Sigmoid colon (tissue), 4 donors: ENCODE measurements at regions not wholly inside any gene's neighbourhood (a gene's known extent, or its start where the extent isn't known, plus 50 kb on each side); places are given as distances from the start of the nearest gene placed in this dataset.
"Not testable (repeated sequence)": the region's sequence is repeated elsewhere in the genome, so short reads cannot be mapped to it uniquely, and the experiment has no call there.

Experiments
- CTCF ChIP-seq, 4 experiments: fragments of 450-650 bp in 3 of 4; fragments of 200-600 bp in 1 of 4; IDR thresholded peaks; one replicate each; pipeline ENCODE4 v1.5.1; 2016 to 2019; ENCODE audit warnings: antibody characterized with exemption in 4 of 4, mild to moderate bottlenecking in 3 of 4, moderate library complexity in 2 of 4
- EP300 ChIP-seq, 4 donors: sonication (generic); formaldehyde crosslinking; IDR thresholded peaks; one replicate each; pipeline ENCODE4 v1.6.1; 2017; ENCODE audit warnings: antibody characterized with exemption in 4 of 4
- POLR2A ChIP-seq, 2 donors: fragments of 450-650 bp; IDR thresholded peaks; one replicate each; pipeline ENCODE4 v1.6.1; 2016; ENCODE audit warnings: antibody characterized with exemption in 2 of 2, mild to moderate bottlenecking in 2 of 2, moderate library complexity in 2 of 2
- POLR2AphosphoS5 ChIP-seq, 4 donors: sonication (generic); formaldehyde crosslinking; IDR thresholded peaks; one replicate each; pipeline ENCODE4 v1.6.1; 2017; ENCODE audit warnings: antibody characterized with exemption in 4 of 4

GRCh38 chr19:33870298-33870932, 73.7 kb downstream of the KCTD15 start:
- not testable (repeated sequence) for TF ChIP-seq CTCF, POLR2AphosphoS5, POLR2A, EP300 (IDR thresholded peaks at IDR 0.05)
